ENCODE measurements at regions not wholly inside any gene's neighbourhood (a gene's known extent, or its start where the extent isn't known, plus 50 kb on each side); places are given as distances from the start of the nearest gene placed in this dataset.

DNA sequence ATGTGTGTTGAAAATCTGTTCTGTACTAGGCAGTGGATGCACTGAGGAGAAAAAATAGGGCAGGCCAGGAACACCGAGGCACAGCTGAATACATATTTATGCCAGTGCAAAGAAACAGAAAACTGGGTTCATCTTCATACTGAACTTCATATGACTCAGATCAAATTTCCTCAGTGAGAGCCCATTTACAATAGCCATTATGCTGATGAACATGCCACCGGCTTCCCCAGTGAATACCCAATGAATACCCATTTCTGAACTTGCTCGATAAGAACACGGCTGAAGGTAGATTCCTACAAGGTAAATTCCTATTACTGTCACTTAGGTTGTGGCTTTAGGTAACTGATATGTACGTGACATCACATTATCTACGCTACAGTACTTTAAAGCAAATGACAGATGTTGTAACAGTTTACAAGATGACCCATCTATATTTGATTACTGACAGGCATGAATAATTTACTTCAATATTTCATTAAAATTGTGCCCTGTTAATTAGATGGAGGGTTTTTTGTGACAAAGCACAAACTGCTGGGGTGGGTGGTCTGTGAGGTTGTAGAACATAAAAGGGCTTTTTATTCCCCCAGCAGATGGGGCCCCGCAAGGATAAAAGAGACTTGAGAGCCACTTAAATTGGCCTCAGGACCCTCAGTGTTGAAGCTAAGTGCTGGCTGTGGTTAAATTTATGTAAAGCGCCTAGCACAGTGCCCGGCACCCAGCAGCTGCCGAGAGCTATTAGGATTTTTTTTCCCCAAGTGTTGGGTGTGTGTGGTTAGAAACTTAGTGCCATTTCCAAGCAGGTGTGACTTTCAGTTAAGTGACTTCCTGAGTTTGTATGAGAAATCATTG, 264.5 kb downstream of the CD83 start:
- TF ChIP-seq, protein P1, sequence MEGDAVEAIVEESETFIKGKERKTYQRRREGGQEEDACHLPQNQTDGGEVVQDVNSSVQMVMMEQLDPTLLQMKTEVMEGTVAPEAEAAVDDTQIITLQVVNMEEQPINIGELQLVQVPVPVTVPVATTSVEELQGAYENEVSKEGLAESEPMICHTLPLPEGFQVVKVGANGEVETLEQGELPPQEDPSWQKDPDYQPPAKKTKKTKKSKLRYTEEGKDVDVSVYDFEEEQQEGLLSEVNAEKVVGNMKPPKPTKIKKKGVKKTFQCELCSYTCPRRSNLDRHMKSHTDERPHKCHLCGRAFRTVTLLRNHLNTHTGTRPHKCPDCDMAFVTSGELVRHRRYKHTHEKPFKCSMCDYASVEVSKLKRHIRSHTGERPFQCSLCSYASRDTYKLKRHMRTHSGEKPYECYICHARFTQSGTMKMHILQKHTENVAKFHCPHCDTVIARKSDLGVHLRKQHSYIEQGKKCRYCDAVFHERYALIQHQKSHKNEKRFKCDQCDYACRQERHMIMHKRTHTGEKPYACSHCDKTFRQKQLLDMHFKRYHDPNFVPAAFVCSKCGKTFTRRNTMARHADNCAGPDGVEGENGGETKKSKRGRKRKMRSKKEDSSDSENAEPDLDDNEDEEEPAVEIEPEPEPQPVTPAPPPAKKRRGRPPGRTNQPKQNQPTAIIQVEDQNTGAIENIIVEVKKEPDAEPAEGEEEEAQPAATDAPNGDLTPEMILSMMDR (IDR thresholded peaks at IDR 0.05; ENCODE audit: insufficient read depth, low read depth, low read length), result no peak
- TF ChIP-seq EZH2 (IDR thresholded peaks at IDR 0.05; ENCODE audit: insufficient read depth, low read length), result no peak
